DOHH2 (cell line): ENCODE measurements at regions not wholly inside any gene's neighbourhood (a gene's known extent, or its start where the extent isn't known, plus 50 kb on each side); places are given as distances from the start of the nearest gene placed in this dataset.

Source experiments
- EZH2phosphoT487 ChIP-seq: fragments of 200-600 bp; sonication (generic); IDR thresholded peaks from 2 replicates; pipeline ENCODE4 v1.6.1; 2017; ENCODE audit warnings: borderline replicate concordance, mild to moderate bottlenecking, antibody characterized with exemption, low read length, moderate library complexity, mixed read lengths
- TF ChIP-seq, protein P1 (sequence below): fragments of 200-600 bp; sonication (generic); IDR thresholded peaks from one replicate; pipeline ENCODE4 v1.5.1; 2014; ENCODE audit warnings: antibody characterized with exemption, mild to moderate bottlenecking, low read depth, low read length; ENCODE audit not compliant: poor library complexity, severe bottlenecking

DNA sequence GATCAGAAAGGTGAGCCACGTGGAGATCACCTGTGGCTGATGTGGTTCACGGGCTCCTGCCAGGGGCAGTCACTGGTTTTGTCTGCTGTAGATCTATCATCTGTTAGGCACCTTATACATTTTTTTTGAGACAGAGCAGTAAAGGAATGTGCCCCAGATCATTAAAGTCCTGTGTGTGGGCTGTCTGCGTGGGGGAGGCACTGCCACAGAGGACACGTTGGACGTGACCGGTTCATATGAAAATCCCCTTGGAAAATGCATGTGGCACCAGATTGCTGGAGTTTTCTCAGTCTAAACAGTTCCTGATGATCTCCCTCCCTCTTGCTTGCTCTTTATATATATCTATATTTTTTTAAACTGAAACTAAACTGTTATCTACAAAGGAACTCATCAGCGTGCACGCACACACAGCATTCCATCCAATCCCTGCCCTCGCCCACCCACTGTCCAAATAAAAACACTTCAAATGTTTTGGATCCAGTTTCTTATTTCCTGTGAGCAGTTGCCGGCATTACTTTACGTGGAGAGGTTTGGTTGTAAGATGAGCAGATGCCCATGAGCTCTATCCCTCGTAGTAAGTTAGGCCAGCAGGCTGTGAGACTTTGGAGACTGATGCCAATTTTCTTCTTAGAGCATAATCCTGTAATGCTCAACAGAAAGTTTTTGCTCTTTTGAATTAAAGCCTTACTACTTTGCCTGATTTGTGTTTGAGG lies 161.6 kb upstream of the EXOC2 start:
- TF ChIP-seq, protein P1, sequence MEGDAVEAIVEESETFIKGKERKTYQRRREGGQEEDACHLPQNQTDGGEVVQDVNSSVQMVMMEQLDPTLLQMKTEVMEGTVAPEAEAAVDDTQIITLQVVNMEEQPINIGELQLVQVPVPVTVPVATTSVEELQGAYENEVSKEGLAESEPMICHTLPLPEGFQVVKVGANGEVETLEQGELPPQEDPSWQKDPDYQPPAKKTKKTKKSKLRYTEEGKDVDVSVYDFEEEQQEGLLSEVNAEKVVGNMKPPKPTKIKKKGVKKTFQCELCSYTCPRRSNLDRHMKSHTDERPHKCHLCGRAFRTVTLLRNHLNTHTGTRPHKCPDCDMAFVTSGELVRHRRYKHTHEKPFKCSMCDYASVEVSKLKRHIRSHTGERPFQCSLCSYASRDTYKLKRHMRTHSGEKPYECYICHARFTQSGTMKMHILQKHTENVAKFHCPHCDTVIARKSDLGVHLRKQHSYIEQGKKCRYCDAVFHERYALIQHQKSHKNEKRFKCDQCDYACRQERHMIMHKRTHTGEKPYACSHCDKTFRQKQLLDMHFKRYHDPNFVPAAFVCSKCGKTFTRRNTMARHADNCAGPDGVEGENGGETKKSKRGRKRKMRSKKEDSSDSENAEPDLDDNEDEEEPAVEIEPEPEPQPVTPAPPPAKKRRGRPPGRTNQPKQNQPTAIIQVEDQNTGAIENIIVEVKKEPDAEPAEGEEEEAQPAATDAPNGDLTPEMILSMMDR, result no peak
- no peak for TF ChIP-seq EZH2phosphoT487
